ENCODE measurements at regions not wholly inside any gene's neighbourhood (a gene's known extent, or its start where the extent isn't known, plus 50 kb on each side); places are given as distances from the start of the nearest gene placed in this dataset.

DNA sequence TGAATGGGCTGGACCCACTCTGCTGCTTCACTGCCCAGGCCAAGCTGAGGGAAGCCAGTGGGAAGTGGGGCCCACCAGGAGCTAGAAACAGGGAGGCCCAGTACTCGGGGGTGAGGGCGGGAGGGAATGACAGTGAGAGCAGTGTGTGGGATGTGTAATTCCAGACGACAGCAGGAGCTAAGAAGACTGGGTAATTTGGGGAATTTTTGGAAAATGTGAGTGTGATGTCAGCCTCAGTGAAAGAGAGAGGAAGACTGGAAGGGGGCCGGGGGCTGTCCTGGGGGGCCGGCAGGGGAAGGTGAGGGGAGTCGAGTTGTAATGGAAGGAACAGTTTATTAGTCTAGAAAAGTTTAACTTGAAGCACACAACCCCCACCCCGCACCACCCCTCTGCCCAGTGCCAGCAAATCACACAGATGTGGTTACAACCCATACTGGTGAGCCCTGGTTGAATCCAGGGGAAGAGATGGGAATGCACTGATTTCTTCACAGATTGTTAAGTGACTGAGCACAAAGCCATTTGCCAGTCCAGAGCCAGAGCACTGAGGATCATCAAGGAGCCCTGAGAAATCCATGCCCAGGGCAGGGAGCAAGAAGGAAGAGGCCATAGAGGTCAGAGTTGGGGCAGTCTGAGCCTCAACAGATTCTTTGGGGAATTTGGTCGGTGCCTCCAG, 76.7 kb upstream of the PKDCC start:
- DNase-seq: no peak

DNA sequence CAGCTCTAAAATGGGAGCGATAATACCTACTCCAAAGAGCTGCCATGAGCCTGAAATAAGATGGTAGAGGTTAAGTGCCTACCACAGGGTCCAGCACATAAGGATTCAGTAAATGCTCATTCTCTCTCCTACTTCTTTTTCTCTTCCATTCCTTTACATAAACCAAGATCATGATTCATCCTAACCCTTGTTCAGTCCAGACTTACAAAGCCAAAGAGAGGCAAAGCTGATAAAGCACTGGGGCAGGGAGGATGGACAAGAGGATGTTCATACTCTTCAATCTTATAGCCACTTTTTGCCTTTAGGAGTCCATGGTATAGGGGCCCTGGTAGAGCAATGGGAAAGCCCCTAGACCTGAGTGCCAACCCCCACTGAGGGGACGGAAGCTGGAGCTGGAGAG, 75.6 kb upstream of the PKDCC start:
- DNase-seq: no peak

- no peak for DNase-seq
These were observed 75.0 kb upstream of the PKDCC start for GRCh38 chr2:41972819-41973218.

DNA sequence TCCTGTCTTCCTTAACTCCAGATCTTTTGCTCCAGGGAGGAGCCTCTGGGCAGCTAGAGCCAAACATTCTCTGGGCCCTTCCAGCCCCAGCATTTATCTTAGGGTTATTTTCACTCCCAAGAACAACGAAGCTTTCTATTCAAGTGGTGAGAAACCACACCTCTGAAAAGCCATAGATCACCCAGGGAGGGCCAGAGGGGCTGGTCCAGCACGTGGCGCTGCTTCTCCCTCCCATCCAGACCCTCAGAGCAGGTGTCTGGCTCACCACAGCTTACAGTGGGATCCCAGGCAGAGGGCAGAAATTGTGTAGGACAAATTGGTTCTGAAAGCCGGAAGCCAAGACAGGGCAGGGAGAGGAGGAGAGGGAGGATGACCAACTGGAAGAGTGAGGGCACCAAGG, 74.0 kb upstream of the PKDCC start:
- DNase-seq: no peak

DNA sequence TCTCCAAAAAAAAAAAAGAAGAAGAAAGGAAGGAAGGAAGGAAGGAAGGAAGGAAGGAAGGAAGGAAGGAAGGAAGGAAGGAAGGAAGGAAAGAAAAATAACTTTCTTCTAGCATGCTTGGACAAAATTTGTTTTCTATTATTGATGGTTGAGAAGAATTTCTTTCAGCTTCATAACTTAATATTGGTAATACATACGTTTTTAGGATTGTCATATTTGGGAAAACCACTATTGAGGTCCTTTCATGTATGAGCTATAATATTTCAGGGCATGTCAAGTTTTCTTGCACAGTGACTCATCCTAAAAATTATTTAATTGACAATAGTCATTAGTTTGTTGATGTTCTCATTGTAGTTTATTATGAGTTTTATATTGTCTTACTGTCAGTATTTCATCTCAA, 66.4 kb upstream of the PKDCC start:
- no peak for DNase-seq

DNA sequence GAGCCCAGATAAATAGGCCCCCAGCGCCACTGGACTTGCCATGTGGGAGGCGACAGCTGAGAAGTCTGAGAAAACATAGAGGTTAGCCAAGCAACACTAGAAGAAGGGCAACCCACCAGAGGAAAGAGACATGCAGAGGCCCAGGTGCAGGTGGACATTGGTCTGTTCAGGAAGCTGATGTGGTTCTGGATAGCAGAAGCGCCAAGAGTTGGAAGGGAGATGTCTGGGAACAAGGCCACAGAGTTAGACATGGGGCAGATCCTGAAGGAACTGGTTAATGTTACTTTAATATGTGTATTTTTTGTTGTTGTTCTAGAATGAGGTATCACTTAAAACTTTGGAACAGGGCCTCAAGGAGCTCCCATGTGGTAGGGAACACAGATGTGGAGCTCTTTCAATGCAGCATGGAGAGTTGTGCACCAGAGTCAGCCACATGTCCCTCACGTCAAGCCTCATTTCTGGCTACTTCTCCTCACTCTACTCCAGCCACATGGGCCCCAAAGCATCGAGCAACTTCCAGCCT, 62.2 kb upstream of the PKDCC start:
- DNase-seq: no peak

DNA sequence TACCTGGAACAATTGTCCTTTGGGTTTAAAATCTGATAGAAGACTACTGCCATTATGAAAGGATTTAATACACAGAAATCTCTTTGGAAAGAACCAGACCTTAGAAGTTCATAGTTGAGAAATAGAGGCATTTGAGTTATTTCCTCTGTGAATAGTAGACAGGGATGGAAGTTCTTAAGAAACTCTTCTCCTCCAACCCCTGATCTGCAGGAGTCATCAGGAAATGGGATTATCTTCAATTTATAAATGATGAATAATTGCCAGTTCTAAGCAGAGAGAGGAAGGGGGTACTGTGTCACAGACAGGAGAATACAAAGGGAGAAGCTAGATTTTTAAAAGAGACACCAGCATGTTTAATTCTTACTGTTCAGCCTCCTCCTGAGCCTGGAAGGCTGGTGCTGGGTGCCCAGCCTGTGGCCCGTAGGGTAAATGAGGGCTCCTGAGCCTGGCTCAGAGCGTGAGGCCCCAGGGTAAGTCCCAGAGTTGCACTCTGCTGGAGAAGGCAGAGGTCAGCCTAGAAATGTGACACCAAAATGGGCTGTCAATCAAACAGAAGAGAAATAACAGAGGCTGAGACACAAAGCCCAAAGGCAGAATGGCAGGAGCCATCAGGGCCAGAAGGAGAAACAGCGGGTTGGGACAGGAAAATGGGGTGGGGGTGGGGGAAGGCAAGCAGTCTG, 58.2 kb upstream of the PKDCC start:
- DNase-seq: no peak

DNA sequence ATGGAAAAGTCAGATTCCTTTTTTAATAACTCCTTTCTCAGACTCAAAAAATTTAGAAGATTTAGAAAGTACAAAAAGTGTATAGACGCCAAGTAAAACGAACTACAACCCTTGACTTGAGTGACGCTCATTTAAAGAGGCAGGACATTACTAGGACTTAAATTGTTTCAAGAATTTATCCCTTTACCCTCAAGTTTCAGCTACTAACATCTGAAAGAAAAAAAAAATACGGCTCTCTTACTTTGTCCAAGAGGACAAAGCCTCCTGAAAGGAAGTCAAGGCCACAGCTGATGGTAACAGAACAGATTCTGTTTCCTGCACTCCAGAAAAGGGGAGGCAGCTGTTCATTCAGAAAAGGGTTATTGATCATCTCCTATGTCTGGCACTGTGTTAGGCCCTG, 57.6 kb upstream of the PKDCC start:
- no peak for DNase-seq

GRCh38 chr2:41990688-41991087, 57.1 kb upstream of the PKDCC start:
- no peak for DNase-seq

- DNase-seq: no peak
These were observed 55.7 kb upstream of the PKDCC start for GRCh38 chr2:41992056-41992642.

DNA sequence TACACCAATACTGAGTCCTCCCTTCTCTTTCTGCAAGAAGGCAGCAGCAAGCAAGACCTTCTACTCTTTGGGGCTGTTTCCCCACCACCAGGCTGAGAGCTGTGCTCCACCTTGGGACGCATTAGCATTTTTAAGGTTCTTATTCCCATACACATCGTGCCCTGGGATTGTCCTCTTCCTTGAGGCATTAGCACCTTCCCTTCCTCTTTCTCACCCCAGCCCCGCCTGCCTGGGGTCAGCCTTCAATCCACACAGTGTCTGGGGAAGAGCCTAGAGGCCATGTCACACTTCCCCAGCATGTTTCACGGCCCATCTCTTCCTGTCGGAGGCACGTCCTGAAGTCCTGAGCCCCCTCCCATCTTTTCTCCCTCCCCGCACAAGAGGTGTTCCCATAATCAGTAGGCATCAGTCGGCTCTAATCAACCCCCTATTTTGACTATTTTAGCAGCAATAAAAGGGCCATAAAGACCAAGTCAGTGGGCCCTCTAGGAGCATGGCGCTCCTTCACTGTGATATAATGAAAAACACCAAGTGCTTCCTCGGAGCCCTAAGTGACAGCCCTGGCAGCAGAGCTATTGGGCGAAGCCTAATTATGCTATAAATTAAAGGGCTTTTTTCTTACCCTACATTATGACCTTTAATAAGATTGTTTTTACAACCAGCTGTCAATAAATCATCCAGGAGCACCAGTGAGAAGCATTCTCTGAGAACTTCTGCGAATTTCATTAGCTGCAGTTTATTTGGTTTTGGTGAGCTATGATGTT, 55.0 kb upstream of the PKDCC start:
- DNase-seq: no peak

DNA sequence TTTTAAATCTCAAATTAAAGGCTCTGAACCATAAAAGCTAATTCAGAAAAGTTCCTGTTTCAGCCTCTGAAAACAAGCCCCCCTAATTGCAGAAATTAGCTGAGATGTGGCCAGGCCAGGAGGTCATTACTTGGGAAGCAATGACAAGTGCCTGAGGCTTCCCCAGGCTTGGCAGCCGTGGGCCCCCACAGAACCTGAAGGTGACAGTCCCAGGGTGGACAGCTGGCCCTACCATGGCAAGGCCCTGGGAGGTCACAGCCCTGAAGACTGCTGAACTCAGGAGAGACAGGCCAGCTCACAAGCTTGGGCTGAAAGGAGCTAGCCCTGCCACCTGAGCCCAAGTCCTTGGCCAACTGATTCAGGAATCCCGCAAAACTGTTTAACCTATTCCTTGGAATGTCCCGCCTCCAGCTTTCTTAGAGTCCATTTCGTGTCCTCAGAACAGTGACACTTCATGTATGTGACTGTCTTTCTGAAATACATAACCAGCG, 54.3 kb upstream of the PKDCC start:
- DNase-seq: no peak

GRCh38 chr2:41994233-41994637, 53.6 kb upstream of the PKDCC start:
- DNase-seq: no peak

GRCh38 chr2:41994661-41995060, 53.2 kb upstream of the PKDCC start:
- DNase-seq: no peak

- no peak for DNase-seq
These were observed 50.3 kb upstream of the PKDCC start for GRCh38 chr2:41997561-41997960.

All from NCI-H1436 (cell line).